CD4-positive, alpha-beta T cell treated with Interleukin-17A for 1 hour (primary cell): ENCODE measurements at regions not wholly inside any gene's neighbourhood (a gene's known extent, or its start where the extent isn't known, plus 50 kb on each side); places are given as distances from the start of the nearest gene placed in this dataset.
"Not testable (repeated sequence)": the region's sequence is repeated elsewhere in the genome, so short reads cannot be mapped to it uniquely, and the experiment has no call there.

Source experiments
- DNase-seq: peaks from one replicate; pipeline ENCODE4 v3.0.0-alpha.2; 2020

DNA sequence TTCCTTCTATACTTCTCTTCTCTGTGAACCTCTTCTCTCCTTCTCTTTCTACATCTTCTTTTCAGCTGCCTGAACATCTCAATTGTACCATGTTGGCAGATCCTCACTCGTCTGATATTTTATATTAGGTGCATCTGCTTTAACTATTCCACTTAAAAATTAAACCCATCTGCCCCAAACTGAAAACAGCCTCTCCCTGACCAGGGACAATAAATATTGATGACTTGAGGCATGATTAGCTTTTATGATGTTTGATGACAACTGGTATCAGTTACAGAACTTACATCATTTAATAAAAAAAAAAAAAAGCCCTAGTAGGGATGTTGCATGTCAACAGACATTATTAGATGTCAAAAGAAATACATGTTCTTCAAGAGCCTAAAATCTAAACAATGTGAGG lies 79.8 kb upstream of the HABP2 start:
- no peak for DNase-seq

DNA sequence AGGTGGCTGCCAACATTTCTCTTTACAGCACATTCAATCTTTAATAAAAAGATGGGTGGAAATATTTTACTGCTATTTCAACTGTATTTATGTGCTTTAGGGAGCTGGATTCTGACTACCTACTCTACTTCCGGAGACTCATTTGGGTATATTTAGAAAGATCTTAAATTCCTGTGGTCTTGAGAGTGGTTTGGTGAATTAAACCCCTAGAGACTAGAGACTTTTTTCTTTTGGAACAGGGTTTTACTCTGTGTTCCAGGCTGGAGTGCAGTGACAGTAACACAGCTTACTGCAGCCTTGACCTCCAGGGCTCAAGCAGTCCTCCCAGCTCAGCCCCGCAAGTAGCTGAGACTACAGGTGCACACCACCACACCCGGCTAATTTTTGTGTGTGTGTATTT lies 79.0 kb upstream of the HABP2 start:
- DNase-seq: no peak

DNA sequence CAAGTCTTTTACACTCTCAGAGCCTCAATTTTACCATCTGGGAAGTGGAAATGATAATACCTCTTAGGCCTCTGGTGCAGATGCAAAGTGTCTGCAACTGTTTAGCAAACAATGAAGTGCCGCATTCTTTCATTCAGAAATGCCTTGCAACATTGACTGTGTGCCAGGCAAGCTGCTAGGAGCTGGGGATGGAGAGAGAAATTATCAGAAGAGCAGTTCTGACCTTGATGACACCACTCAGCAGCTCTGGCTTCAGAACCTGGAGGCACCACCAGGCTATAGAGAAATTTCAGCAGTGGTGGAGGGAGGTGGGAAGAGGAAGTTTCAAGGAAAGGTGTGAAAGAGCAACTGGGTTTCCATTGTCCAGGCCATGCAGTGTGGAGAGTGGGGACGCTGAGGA lies 78.1 kb upstream of the HABP2 start:
- no peak for DNase-seq

DNA sequence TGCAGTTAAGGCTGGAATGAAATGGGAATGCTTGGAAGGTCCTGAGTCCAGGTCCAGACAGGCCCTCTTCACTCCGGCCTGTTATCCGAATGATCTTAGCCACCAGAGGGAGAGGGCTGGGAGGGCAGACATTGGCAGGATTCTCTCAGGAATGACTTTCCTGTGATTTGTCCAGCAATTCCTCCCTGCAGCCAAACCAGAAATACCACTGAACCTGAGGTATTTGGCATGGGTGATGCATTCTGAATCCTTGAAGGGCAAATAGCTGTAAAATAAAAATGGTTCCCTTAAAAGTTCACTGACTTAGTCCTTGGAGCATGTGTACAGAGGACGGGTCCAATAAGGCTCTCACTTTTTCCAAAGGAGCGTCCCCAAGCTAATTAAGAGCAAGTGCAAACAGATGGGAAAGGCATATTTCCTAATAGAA lies 77.5 kb upstream of the HABP2 start:
- no peak for DNase-seq

DNA sequence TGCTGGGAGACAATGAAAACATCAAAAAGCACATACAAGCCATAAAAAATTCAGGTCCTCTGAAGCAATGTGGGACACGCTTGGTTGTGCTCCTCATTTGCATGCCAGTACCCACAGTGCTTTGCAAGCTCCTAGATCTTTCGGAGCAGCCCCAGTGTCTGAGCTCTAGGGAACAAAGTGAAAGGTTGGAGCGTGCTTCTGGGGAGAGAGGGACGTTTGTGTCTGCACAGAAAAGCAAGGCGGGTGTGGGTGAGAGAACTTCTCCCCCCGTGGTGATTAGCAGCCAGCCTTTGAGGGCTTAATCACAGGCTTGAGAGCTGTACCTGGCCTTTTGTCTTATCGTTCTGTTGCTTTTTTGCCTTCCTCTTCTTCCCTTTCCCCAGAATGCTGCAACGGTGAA lies 76.7 kb upstream of the HABP2 start:
- no peak for DNase-seq

DNA sequence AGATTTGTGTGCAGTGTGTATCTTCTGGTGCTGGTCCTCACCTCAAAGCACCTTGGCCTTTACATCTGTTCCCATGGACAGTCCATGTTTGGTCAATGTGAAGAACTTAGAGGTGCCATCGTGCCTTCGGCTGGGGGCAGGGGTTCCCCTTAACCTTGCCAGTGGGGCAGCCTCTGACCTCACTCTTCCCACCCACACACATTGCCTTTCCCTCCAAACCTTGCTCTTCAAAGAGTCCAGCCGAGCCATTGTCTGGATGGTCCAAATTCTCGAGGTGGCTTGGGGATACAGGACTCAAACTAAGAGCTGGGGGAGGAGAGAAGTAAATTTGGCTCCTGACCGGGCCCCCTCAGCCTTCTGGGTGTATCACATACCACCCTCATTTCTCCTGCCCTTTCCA lies 76.2 kb upstream of the HABP2 start:
- DNase-seq: no peak

DNA sequence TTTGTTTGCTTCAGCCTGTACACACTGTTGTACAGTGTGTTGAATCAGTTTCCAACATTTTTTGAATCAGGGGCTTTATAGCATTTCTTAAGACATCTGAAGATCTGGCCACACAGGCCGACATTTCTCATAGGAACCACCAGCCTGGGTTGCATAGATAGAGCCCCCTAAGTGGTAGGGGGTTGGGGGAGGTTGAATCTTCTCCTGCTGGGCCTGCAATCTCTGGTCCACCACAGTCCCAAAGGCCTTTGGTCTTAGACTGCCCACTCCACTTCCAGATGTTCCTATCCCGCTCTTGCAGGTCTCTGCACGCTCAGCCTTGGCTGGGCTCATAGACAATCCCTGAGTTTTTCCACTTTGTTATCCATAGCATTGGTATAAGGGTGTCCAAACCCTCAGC lies 75.4 kb upstream of the HABP2 start:
- DNase-seq: no peak

DNA sequence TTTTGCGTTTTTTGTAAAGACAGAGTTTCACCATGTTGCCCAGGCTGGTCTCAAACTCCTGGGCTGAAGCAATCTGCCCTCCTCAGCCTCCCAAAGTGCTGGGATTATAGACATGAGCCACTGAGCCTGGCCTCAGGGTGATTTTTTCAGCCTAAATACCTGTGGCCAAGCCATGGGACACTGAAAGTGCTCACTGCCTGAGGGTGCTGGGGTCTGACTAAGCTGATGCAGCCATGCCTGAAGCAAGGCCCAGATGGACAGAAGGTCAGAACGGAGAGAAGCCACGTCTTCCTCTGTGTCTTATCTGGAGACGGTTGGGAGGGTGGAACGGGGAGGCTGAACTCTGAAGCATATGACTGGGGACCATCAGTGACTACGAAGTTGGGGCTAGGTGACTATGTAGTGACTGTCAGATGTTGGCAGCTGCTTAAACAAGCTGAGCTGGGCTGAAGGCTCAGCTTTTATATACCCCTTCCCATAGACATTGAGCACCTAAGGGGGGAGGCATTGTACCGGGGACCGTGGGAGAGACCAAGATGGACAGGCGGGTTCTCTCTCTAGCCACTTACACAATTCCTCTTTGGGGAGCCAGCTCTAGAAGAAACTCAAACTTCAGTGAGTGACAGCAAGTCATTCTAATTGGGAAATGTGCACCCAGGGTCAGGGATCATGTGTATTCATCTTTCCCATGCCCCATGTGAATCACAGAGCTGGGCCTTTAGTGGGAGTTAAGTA lies 73.3 kb upstream of the HABP2 start:
- DNase-seq: no peak

DNA sequence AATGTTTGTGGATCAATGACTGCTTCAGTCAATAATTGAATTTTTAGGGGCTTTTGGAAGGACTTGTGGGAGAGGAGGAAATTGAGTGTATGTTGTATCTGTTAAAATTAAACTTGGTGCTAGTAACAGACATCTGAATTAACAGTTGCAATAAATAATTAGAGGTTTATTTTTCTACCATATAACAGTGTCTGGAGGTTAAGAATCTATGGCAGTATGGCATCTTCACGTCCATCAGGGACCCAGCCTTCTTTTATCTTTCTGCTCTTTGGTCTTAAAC lies 72.8 kb upstream of the HABP2 start:
- DNase-seq: no peak

DNA sequence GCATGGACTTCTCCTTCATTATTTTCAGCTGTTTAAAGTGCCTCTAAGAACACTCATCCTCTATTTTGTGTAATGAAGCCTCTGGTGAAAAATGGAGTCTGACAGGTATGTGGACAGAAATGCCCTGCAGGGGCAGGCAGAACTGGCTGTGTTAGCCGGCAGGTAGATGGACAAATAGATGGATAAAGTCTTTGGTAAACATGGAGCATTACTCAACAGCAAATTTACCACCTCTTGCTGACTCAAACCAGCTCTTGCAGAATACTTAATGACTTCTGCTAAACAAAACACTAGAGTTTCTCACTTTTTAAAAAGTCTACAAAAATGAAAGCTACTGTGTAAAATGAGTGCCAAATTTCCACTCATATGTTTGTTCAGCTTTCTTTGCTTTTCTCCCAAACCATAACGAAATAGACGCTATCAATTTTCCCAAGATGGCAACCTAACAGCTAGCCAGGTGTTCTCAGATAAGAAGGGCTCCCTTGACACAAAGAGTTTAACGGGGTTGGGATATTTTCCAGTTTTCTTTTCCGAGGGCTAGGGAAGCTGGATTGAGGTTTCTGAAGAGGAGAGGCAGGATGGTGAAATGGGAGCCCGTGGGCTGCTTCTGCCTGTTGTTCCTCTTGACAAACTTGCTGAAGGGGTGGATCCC lies 71.9 kb upstream of the HABP2 start:
- DNase-seq: no peak

DNA sequence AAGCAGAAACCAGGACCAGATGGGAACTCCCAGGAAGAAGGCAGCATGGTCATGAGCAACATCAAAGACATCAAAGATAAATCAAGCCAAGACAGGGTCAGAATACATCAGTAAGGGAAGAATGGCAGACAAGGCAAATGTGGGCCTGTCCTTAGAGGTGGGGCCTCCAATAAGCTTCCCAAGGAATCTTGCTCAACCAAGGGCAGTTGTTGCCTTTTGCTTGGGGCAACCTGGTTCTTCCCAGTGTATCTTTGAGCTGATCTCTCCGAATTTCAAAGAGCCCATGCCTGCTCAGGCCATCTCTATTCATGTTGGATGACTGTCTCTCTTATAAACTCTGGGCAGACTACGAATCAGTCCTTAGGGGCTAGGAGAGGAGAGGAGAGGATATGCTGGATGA lies 68.4 kb upstream of the HABP2 start:
- no peak for DNase-seq

DNA sequence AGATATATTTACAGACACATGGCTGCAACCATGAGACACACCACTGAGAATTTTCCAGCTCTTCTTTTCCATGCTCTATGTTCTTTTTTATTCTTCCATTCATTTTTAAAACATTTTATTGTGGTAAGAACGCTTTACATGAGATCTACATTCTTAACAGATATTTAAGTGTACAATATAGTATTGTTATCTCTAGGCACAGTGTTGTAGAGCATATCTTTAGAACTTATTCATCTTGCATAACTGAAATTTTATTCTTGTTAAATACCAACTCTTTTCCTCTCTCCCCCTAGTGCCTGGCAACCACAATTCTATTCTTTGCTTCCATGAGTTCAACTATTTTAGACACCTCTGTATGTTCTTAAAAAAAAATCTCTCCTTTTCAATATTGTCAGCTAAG lies 67.1 kb upstream of the HABP2 start:
- no peak for DNase-seq

DNA sequence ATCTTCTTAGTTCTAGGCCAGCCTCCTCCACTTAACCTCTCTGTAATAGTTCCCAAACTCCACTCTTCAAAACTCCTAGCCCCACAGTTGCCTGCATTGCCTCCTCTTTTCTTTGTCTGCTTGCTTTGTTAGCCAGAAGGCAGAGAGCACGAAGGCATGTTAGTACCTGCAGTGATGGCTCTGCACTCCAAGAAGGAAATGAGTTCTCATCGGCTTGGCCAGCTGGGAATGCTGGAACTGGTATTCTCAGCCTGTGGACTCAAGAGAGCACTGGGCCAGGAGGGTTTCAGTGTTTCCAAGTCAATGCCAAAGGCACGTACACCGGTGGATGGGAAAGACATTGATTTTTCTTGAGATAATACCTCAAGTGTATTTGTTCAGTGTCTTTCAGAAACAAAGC lies 66.3 kb upstream of the HABP2 start:
- no peak for DNase-seq

DNA sequence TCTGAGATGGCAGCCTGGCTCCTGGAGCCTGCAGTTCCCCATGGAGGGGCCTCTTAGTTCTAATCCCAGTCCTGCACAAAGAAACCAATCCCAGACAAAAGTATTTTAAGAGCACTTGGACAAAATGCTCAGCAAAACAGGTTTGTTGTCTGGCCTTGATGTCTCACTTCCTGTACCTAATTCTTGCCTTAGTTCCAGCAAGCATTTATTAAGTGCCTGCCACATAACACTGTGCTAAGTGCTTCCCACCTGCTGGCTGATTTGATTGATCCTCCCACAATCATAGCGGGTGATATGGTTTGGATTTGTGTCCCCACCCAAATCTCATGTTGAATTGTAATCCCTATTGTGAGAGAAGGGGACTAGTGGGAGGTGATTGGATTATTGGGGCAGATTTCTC lies 65.7 kb upstream of the HABP2 start:
- no peak for DNase-seq

DNA sequence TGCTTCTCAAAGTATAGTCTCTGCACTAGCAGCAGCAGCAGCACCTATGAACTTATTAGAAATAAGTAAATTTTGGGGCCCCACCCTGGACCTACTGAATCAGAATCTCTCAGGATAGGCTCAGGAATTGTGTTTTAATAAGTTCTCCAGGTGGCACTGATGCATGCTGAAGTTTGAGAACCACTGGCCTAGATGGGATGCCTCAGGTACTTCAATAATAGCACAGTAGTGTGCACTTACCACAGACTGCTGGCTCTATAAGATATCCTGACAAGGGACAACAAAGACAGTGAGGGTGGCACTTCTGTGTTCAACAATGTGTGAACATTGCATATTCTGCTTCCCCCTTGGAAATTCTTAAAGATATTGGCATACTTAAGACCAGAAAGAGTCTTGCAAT lies 64.7 kb upstream of the HABP2 start:
- DNase-seq: no peak

DNA sequence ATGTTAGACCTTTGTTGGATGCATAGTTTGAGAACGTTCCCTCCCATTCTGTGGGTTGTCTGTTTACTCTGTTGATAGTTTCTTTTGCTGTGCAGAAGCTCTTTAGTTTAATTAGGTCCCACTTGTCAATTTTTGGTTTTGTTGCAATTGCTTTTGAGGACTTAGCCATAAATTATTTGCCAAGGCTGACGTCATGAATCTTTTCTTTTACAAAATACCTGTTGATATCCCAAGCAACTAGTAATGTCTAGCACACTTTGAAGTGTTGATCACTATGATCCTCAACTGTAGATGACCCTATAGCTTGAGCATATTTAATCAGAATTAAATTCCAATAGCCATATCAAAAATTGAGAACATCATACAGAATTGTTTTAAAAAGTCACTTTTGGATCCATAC lies 63.3 kb upstream of the HABP2 start:
- not testable (repeated sequence) for DNase-seq

DNA sequence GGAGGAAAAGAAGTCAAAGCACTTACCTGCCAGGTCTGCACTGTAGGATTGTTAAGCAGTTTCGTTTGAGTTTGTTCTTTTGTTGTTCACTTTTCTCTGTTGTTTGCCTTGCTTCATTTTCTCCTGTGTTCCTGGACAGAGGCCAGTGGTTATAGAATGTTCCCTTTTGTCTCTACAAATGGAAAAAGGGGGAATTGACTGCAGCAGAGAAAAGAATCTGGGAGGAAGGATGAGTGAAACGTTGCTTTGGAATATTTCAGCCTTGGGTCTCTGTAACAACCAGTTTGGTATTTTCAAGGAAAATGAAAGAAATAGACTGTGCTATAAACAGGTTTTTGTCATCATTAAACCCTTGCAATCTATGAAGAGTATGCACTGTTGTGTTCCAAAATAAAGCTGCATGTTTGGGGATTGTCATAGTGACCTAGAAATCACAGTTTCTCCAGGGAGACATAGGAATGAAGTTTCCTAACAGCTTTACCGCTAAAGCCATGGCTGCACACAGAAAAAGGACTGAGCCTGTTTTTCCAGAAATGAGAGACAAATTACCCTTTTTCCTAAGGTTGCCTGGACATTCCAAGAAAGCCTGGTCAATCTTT lies 60.8 kb upstream of the HABP2 start:
- no peak for DNase-seq

DNA sequence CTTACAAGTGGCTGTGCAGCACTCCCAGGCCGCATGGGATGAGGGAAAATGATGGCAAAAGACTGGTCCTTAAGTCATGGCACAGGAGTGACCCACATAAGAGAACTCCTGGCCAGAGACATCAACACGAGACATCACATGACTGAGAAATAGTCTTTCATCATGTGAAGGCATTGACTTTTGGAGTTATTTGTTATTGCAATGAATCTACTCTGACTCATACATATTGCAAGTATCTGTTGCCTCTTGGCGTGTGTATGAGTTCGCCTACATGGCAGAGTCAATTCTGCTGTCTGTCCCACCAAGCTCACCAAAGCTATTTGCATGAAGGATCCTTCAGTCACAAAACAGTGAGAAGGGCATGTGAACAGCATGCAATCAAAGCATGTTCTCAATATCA lies 59.7 kb upstream of the HABP2 start:
- no peak for DNase-seq

DNA sequence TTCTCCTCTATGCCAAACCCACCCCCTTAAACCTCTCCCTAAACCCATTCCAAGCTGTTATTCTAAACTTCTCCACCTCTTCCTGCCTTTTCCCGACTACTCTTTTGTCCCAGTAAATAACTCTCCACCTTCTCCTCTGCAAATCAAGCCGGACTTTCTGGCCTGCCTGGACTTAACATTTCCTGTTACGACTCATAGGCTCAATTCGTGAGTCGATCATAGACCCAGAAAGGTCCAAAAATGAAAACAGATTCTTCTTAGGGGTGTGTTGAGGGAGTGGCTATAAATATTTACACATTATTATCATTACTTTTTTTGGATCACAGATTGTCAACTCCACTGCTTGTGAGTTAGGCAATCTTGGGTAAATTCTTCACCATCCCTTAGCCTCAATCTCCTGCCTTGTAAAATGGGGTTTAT lies 59.0 kb upstream of the HABP2 start:
- DNase-seq: no peak

DNA sequence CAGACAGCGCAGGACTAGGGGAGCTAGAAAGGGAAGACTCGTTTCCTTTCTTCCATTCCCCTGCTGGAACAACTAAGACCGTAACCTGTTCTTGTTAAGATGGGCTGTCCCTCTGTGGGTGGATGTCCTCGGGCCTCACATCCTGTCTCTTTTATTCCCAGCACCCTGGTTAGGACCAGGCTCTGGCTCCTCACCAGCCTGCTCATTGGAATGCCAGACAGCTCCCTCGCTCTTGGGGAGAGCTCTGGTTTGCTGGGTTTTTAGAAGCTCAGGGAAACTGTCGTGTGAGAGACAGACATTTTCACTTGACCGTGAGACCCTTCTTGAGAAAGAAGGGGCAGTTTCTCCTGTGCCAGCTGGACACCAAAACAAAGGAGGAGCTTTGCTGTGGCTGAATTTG lies 58.1 kb upstream of the HABP2 start:
- no peak for DNase-seq

DNA sequence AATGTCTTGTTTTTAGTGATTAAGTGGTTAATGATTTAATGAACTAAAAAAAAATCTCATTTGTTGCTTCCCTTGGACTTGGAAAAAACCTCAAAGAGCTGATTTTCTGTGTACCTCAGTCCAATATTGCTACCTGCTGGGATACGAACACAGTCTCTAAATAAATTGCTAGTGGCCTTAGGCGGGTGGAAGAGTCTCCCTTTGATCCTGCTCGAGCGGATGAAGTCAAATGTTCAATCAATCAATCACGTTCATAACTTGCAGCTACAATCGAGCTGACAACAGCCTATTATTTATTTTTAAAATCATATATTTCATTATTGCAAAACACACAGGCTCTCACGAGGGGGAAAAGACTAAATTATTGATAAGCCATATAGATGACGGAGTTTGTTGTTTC lies 57.3 kb upstream of the HABP2 start:
- no peak for DNase-seq

DNA sequence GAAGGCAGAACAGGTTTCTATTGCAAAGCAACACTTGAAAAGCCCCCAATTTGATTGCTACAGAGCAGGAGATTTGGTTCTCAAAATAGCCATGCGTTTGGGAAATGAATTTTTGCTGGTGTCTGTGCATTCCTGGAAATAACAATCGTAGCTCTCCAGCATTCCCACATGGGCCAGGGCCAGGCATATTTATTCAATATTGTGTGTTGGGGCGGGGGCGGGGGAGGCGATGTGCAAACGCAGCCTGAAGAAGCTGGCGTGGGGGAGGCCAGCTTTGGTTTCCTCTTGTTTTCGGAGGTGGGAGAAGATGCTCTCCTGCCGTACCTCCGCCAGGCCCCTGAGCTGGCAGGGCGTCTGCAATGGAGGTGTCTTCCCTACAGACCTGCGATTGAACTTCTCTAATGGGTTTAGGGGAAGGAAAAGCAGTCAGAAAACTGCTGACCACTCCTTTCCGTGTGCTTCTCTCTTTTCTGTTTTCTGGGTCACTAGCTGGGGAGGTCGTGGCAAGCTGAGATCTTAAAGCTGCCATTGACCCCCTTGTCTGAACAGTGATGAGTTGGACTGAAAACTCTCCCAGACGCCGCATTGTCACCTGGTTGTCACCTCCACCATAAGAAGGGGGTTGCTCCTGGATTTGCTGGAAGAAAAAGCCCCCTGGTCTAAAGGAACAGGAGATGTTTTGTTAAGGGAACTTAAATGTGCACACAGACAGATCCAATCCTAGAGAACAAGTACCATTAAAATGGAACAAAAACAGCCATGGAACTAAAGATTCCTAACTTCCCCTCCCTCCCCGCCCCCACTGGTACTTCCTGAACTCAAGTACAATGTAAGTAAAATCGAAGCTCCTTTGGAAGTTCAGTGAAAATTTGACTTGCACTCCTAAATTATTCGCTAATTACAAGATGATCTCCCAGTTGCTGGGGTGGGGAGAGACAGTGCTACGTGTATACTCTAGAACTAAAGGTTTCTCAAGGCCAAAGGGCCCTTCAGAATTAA lies 56.4 kb upstream of the HABP2 start:
- DNase-seq: no peak

DNA sequence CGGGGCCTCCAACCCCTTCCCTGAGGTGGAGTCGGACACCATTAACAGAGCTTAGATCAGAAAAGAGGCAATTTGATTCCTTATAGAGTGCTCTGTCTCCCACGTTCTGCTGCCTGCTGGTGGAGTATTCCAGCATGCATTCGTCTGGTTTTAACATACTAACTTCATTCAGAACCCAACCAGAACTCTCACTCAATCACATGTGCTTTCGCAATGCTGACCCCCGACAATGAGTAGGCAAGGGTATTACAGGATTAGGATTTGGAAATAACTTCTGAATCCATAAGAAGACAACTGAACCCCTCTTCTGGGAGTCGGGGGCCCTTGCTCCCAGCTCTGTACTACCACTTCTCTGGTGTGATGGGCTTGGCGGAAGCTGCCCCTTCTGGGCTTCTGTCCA lies 55.7 kb upstream of the HABP2 start:
- DNase-seq: no peak

DNA sequence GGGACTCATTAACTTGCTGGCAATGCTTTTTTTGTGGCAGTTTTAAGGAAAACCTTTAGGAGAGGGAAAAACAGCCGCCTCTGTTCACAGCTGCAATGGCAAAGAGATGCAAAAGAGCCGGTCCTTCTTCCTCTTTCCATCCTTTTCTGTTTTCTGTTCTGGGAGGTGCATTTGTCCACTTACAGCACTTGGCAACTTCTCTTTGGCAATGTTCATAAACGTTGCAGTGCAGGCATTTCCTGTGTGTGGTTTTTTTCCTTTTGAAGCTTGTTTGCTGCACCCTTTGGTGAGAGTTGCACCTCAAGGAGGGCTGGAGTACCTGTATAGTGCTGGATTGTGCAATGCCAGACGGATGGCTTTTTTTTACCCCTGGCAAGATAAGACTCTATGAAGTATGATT lies 53.9 kb upstream of the HABP2 start:
- no peak for DNase-seq
